ENCODE measurements at regions not wholly inside any gene's neighbourhood (a gene's known extent, or its start where the extent isn't known, plus 50 kb on each side); places are given as distances from the start of the nearest gene placed in this dataset.
A peak's percentile ranks its signal among the peaks of the same experiment; 100 is the strongest.

GRCh38 chr13:91155512-91156114 lies 191.9 kb upstream of the MIR17HG start:
- DNase-seq = no peak

GRCh38 chr13:91157273-91158016 lies 190.0 kb upstream of the MIR17HG start:
- no peak for DNase-seq

GRCh38 chr13:91158017-91158395 lies 189.5 kb upstream of the MIR17HG start:
- DNase-seq = no peak

- no peak for DNase-seq
Observed at GRCh38 chr13:91162180-91162579, 185.3 kb upstream of the MIR17HG start.

- DNase-seq = no peak
Observed at GRCh38 chr13:91162589-91162988, 184.9 kb upstream of the MIR17HG start.

GRCh38 chr13:91165758-91166157 lies 181.7 kb upstream of the MIR17HG start:
- DNase-seq = no peak

GRCh38 chr13:91166714-91167511 lies 180.6 kb upstream of the MIR17HG start:
- no peak for DNase-seq

GRCh38 chr13:91167706-91168385 lies 179.6 kb upstream of the MIR17HG start:
- DNase-seq = peak; percentile 35

- DNase-seq = no peak
Observed at GRCh38 chr13:91168386-91168711, 179.1 kb upstream of the MIR17HG start.

GRCh38 chr13:91169321-91170050 lies 178.0 kb upstream of the MIR17HG start:
- DNase-seq = no peak

GRCh38 chr13:91172160-91172559 lies 175.3 kb upstream of the MIR17HG start:
- DNase-seq = no peak

GRCh38 chr13:91174886-91175501 lies 172.5 kb upstream of the MIR17HG start:
- no peak for DNase-seq

GRCh38 chr13:91178099-91178498 lies 169.4 kb upstream of the MIR17HG start:
- DNase-seq = no peak

GRCh38 chr13:91181892-91182291 lies 165.6 kb upstream of the MIR17HG start:
- DNase-seq = no peak

- DNase-seq = no peak
Observed at GRCh38 chr13:91184244-91184926, 163.1 kb upstream of the MIR17HG start.

GRCh38 chr13:91185294-91185863 lies 162.1 kb upstream of the MIR17HG start:
- peak; percentile 35 for DNase-seq

- no peak for DNase-seq
Observed at GRCh38 chr13:91187522-91187921, 160.0 kb upstream of the MIR17HG start.

GRCh38 chr13:91189506-91189905 lies 158.0 kb upstream of the MIR17HG start:
- DNase-seq = no peak

GRCh38 chr13:91193358-91193757 lies 154.1 kb upstream of the MIR17HG start:
- no peak for DNase-seq

GRCh38 chr13:91195789-91196188 lies 151.7 kb upstream of the MIR17HG start:
- no peak for DNase-seq

- no peak for DNase-seq
Observed at GRCh38 chr13:91196958-91197357, 150.5 kb upstream of the MIR17HG start.
